ENCODE measurements at regions not wholly inside any gene's neighbourhood (a gene's known extent, or its start where the extent isn't known, plus 50 kb on each side); places are given as distances from the start of the nearest gene placed in this dataset.

DNA sequence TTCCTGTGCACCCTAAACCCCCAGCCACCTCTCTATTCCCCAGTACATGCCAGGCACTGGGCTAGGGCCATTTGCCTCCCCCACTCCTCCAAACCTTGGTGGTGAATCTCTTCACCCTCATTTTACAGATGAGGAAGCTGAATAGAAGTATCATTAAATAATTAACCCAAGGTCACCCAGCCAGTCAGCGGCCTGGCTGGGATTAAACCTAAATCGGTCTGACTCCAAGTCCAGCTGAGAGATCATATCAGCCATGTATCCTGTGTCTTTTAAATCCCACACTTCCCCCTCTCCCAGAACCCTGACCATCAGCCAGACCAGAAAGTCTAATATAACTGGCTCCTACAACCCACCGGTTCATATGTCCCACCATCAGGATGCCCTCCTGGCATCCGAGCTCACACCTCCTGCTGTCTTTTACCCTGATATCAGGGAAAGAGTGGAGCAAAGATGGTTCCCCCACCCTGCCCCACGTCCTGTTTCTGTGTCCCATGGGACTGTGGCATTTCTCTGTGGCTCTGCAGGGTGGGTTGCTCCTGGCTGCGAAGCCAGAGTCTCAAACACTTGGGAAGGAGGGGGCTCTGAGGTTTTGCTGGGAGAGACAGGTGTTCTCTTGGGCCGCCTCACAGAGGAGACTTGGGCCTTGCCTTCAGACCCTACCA lies 145.3 kb downstream of the VEGFA start:
- no peak overlapping the region for H3T11ph ChIP-seq (ENCODE audit: low read length)
- no peak overlapping the region for H3K9ac ChIP-seq (ENCODE audit: extremely low read depth, insufficient read length, low read length)
- H2BK12ac ChIP-seq (ENCODE audit: insufficient read length, low read depth, low read length): no peak overlapping the region
- no peak overlapping the region for H2BK120ac ChIP-seq (ENCODE audit: low read depth, low read length, poor library complexity, severe bottlenecking)
- H4K20me1 ChIP-seq (ENCODE audit: control insufficient read depth, insufficient read depth, insufficient read length): no peaks in the 10 kb centered on the region
- H3K23me2 ChIP-seq (ENCODE audit: insufficient read length, low read depth, low read length, poor library complexity, severe bottlenecking): no peaks in the 10 kb centered on the region
- H3K4me2 ChIP-seq (ENCODE audit: insufficient read depth, insufficient read length, low read length): no peak overlapping the region
- no peaks in the 10 kb centered on the region for H3K9me3 ChIP-seq (ENCODE audit: control insufficient read depth, low read depth, low read length)
- peaks cover 3% of the 10 kb centered on the region; the same call in 1 of the 2 replicates for H3K4me1 ChIP-seq (ENCODE audit: insufficient read depth, low read length)
- no peak overlapping the region for H3K4ac ChIP-seq (ENCODE audit: low read depth, low read length)
- H2AFZ ChIP-seq (ENCODE audit: low read length): no peak overlapping the region
- TF ChIP-seq, protein P1, sequence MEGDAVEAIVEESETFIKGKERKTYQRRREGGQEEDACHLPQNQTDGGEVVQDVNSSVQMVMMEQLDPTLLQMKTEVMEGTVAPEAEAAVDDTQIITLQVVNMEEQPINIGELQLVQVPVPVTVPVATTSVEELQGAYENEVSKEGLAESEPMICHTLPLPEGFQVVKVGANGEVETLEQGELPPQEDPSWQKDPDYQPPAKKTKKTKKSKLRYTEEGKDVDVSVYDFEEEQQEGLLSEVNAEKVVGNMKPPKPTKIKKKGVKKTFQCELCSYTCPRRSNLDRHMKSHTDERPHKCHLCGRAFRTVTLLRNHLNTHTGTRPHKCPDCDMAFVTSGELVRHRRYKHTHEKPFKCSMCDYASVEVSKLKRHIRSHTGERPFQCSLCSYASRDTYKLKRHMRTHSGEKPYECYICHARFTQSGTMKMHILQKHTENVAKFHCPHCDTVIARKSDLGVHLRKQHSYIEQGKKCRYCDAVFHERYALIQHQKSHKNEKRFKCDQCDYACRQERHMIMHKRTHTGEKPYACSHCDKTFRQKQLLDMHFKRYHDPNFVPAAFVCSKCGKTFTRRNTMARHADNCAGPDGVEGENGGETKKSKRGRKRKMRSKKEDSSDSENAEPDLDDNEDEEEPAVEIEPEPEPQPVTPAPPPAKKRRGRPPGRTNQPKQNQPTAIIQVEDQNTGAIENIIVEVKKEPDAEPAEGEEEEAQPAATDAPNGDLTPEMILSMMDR (conservative IDR thresholded peaks at IDR 0.05): no peak
- no peaks in the 10 kb centered on the region for H3K79me2 ChIP-seq (ENCODE audit: insufficient read depth, low read length)
- no peak overlapping the region for H3K14ac ChIP-seq (ENCODE audit: insufficient read depth, low read length)
- H4K91ac ChIP-seq (ENCODE audit: insufficient read length, low read depth, low read length): no peak overlapping the region
- WGBS (ENCODE audit: extremely low coverage, insufficient read length, low lambda C conversion rate): no CpG with 5 or more reads among the region's 7 CpGs
- H2BK15ac ChIP-seq (ENCODE audit: low read depth, low read length): no peak overlapping the region
- no peak overlapping the region for H4K5ac ChIP-seq (ENCODE audit: insufficient read length, low read depth, low read length)
- no peak overlapping the region for H3K23ac ChIP-seq (ENCODE audit: insufficient read length, low read depth, low read length)
- H3K18ac ChIP-seq (ENCODE audit: insufficient read length, low read depth, low read length): no peak overlapping the region
- Mint-ChIP-seq H3K4me1 (peaks cover 25 to 39% of the 10 kb centered on the region in 2 experiments), H3K27ac (0 out of 7 replicates have a peak overlapping the region, but pooled peaks of 1 of the 3 experiments have one; percentile 7), H3K4me3 (no peak overlapping the region), H3K9me3 (no peaks in the 10 kb centered on the region), H3K27me3 (ENCODE audit: low read depth) (no peaks in the 10 kb centered on the region; the same call in 1 of the 2 replicates), H3K36me3 (ENCODE audit: insufficient read depth in 1 of 3, low read depth in 3 of 3) (no peaks in the 10 kb centered on the region)
- DNase-seq: no peak
- H2BK20ac ChIP-seq (ENCODE audit: low read depth, low read length, poor library complexity, severe bottlenecking): no peak overlapping the region
- H3K27me3 ChIP-seq (ENCODE audit: insufficient read depth, low read length): no peaks in the 10 kb centered on the region
- no peak overlapping the region for H4K8ac ChIP-seq (replicated peaks; ENCODE audit: insufficient read length, low read depth, low read length)
- no peak overlapping the region for H2BK5ac ChIP-seq (ENCODE audit: insufficient read length, low read length)
- no peak overlapping the region for H2AK5ac ChIP-seq (ENCODE audit: insufficient read length, low read length)
- no peak overlapping the region for H3K27ac ChIP-seq (ENCODE audit: insufficient read length, low read depth, low read length)
- H3K79me1 ChIP-seq (ENCODE audit: insufficient read depth, low read depth, low read length, poor library complexity, severe bottlenecking): no peaks in the 10 kb centered on the region
- no peak overlapping the region for H3K56ac ChIP-seq (ENCODE audit: insufficient read length, low read depth, low read length)
